HFFc6 (cell line): ENCODE measurements at regions not wholly inside any gene's neighbourhood (a gene's known extent, or its start where the extent isn't known, plus 50 kb on each side); places are given as distances from the start of the nearest gene placed in this dataset.

Experiments used
- DNase-seq: peaks from one replicate; pipeline ENCODE4 v3.0.0-alpha.2; 2018
- H3K27ac Mint-ChIP-seq: 2 replicates; pipeline ENCODE4 v1.8.0; 2020; ENCODE audit warnings: mild to moderate bottlenecking, mixed read lengths
- H3K27me3 Mint-ChIP-seq: 2 replicates; pipeline ENCODE4 v1.8.0; 2021; ENCODE audit warnings: mild to moderate bottlenecking, moderate library complexity, mixed read lengths; ENCODE audit not compliant: insufficient read depth
- H3K36me3 Mint-ChIP-seq: 2 replicates; pipeline ENCODE4 v1.8.0; 2021; ENCODE audit warnings: low read depth, mixed read lengths
- H3K4me1 Mint-ChIP-seq: 2 replicates; pipeline ENCODE4 v1.8.0; 2020; ENCODE audit warnings: low read depth, mixed read lengths
- H3K4me3 Mint-ChIP-seq: 2 replicates; pipeline ENCODE4 v1.8.0; 2020; ENCODE audit warnings: mild to moderate bottlenecking, moderate library complexity, mixed read lengths
- H3K9me3 Mint-ChIP-seq: 2 replicates; pipeline ENCODE4 v1.8.0; 2020; ENCODE audit warnings: mild to moderate bottlenecking, mixed read lengths
- TF ChIP-seq, protein P1 (sequence below): fragments of 200-600 bp; sonication (generic); IDR thresholded peaks from 2 replicates; pipeline ENCODE4 v1.5.0; 2021; ENCODE audit warnings: antibody characterized with exemption, mild to moderate bottlenecking

DNA sequence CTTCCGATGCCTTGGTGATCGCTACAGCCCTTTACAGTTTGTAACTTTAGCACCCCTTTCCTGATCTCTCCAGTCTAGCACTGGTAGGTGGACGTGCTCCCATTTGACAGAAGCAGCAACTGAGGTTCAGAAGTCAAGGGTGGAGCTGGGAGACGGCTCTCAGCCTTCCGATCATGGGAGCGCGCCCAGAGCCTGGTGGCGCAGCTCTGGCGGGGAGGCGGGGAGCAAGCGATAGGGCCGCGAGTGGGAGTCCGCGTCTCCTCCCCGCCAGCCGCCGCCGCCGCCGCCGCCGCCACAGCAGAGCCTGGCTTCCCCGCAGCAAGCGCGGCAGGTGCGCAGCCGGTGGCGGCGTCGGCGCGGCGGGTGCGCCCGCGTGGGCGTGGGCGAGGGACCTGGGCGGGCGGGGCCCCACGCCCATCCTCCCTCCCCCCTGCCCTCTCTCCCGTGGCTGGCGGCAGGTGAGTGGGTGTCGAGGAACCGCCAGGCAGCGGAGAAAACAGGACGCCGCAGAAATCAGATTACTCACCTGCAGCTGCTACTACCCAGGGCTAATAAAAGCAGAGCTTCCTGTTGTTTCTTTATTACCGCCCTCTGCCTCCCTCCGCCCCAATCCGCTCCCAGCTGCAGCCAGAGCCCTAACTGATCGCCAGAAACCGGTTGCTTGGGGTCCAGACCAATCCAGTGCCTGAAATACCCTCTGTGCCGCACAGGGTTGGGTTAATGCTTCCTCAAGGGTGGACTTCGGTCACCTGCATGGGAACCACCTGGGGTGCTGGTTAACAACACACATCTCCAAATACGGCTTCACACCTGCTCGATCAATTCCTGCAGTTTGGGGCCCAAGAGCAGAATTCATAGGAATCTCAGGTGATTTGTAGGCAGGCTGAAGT, 60.2 kb upstream of the ID3 start:
- H3K27me3 Mint-ChIP-seq: peaks cover 34% of the 10 kb centered on the region
- peaks cover 5% of the 10 kb centered on the region; the same call in 1 of the 2 replicates for H3K4me1 Mint-ChIP-seq
- no peak overlapping the region for H3K27ac Mint-ChIP-seq
- H3K9me3 Mint-ChIP-seq: peaks cover 3% of the 10 kb centered on the region; the same call in 1 of the 2 replicates
- TF ChIP-seq, protein P1, sequence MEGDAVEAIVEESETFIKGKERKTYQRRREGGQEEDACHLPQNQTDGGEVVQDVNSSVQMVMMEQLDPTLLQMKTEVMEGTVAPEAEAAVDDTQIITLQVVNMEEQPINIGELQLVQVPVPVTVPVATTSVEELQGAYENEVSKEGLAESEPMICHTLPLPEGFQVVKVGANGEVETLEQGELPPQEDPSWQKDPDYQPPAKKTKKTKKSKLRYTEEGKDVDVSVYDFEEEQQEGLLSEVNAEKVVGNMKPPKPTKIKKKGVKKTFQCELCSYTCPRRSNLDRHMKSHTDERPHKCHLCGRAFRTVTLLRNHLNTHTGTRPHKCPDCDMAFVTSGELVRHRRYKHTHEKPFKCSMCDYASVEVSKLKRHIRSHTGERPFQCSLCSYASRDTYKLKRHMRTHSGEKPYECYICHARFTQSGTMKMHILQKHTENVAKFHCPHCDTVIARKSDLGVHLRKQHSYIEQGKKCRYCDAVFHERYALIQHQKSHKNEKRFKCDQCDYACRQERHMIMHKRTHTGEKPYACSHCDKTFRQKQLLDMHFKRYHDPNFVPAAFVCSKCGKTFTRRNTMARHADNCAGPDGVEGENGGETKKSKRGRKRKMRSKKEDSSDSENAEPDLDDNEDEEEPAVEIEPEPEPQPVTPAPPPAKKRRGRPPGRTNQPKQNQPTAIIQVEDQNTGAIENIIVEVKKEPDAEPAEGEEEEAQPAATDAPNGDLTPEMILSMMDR: no peak
- H3K36me3 Mint-ChIP-seq: 0 out of 2 replicates have a peak, but pooled peaks cover 6% of the 10 kb centered on the region
- peak overlapping the region; percentile 25; the same call in 1 of the 2 replicates for H3K4me3 Mint-ChIP-seq
- DNase-seq: no peak

DNA sequence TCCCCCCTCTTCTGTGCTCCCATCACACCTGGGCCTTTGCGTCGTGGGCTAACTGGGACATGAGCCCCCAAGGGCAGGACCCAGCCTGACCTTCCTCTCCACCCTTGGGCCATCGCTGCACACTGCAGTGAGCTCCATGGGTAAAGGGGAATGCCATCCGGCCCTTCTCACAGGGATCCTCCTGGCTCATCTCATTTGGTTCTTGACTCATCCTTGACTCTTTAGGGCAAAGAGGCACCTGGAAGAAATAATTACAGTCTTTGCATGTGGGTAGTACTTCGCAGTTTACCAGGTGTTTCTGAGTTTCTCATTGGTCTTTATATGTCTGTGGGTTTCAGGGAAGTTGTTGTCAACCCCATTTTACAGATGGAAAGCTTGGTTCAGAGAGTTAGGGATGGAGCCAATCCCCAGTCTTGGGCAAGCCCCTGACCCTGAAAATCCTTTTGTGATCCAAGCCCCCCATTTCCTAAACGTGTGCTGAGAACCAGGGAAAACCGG, 59.3 kb upstream of the ID3 start:
- no peak overlapping the region for H3K27ac Mint-ChIP-seq
- H3K4me1 Mint-ChIP-seq: peaks cover 5% of the 10 kb centered on the region; the same call in 1 of the 2 replicates
- H3K36me3 Mint-ChIP-seq: 0 out of 2 replicates have a peak, but pooled peaks cover 6% of the 10 kb centered on the region
- peaks cover 33% of the 10 kb centered on the region for H3K27me3 Mint-ChIP-seq
- H3K9me3 Mint-ChIP-seq: peaks cover 3% of the 10 kb centered on the region; the same call in 1 of the 2 replicates
- DNase-seq: no peak
- TF ChIP-seq, protein P1: no peak
- H3K4me3 Mint-ChIP-seq: no peak overlapping the region; the same call in 1 of the 2 replicates

DNA sequence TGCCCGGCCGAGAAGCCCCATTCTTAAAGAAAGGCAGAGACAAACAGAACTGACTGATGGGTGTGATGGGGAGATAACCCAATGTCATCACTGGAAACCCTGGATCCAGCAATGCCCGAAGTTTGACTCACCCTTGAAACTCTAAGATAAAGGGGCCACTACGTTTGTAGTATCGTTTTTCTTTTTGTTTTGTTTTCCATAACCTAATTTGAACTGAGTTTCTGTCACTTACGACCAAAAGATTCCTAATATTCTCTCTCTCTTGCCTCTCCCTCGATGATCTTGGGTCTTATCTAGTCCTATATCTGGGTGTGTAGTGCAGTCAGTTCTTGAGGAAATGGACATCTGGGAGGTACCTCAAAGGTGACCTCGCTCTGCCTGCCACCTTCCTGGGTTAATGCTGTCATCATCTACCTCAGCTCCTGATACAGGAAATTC, 57.8 kb upstream of the ID3 start:
- no peak overlapping the region for H3K4me3 Mint-ChIP-seq
- 0 out of 2 replicates have a peak, but pooled peaks cover 6% of the 10 kb centered on the region for H3K36me3 Mint-ChIP-seq
- peaks cover 5% of the 10 kb centered on the region; the same call in 1 of the 2 replicates for H3K4me1 Mint-ChIP-seq
- DNase-seq: no peak
- TF ChIP-seq, protein P1: no peak
- H3K27me3 Mint-ChIP-seq: peaks cover 35% of the 10 kb centered on the region
- no peak overlapping the region for H3K27ac Mint-ChIP-seq
- H3K9me3 Mint-ChIP-seq: peaks cover 3% of the 10 kb centered on the region; the same call in 1 of the 2 replicates

DNA sequence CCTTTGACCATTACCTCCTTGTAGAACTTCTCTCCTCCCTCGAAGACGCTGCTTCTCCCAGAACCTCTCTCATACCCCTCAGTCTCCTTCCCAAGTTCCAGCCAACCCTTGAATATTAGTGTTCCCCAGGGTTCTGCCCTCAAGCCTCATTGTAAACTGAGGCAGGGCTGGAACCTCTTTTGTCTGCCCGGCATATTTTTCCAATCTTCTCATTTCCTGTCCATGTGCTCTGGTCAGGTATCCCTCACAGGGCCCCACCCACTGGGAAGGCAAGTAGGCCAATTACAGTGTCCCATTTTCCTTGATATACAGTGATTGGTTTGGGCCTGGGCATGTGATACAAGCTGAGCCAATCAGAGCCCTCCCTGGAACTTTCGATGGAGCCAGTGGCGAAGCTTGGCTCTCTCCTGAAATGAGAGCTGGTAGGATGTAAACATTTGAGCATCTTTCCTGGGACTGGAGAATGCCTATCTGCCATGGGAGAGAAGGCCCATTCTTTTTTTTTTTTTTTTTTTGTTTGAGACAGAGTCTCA, 57.1 kb upstream of the ID3 start:
- H3K4me1 Mint-ChIP-seq: peaks cover 5% of the 10 kb centered on the region; the same call in 1 of the 2 replicates
- H3K27ac Mint-ChIP-seq: no peak overlapping the region
- peaks cover 3% of the 10 kb centered on the region; the same call in 1 of the 2 replicates for H3K9me3 Mint-ChIP-seq
- H3K27me3 Mint-ChIP-seq: peaks cover 35% of the 10 kb centered on the region
- H3K4me3 Mint-ChIP-seq: no peak overlapping the region
- H3K36me3 Mint-ChIP-seq: 0 out of 2 replicates have a peak, but pooled peaks cover 6% of the 10 kb centered on the region
- TF ChIP-seq, protein P1: no peak
- DNase-seq: no peak

DNA sequence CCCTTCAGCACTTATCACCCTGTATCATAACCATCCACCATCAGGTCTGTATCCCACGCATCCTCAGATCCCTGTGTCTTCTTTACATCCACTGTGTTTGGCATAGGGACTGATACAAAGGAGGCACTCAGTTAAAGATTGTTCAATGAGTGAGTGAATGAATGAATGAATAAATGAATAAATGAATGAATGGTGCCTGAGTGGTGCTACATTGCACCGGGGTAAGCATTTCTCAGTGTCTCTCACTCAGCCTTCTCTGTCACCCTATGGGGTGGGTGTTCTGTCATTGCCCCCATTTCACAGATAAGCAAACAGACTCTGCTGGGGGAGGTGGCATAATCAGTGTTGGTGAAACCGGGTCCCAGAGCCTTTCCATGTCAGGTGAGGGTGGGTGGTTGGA, 56.6 kb upstream of the ID3 start:
- TF ChIP-seq, protein P1: no peak
- no peak overlapping the region for H3K4me3 Mint-ChIP-seq
- peaks cover 5% of the 10 kb centered on the region; the same call in 1 of the 2 replicates for H3K4me1 Mint-ChIP-seq
- no peak for DNase-seq
- 0 out of 2 replicates have a peak, but pooled peaks cover 6% of the 10 kb centered on the region for H3K36me3 Mint-ChIP-seq
- peaks cover 3% of the 10 kb centered on the region; the same call in 1 of the 2 replicates for H3K9me3 Mint-ChIP-seq
- H3K27me3 Mint-ChIP-seq: peaks cover 33% of the 10 kb centered on the region
- no peak overlapping the region for H3K27ac Mint-ChIP-seq
